ENCODE measurements at regions not wholly inside any gene's neighbourhood (a gene's known extent, or its start where the extent isn't known, plus 50 kb on each side); places are given as distances from the start of the nearest gene placed in this dataset.

GRCh38 chr2:12177455-12178288 lies 431.2 kb downstream of the LPIN1 start:
- H3K27me3 ChIP-seq (ENCODE audit: control insufficient read depth in 2 of 2, insufficient read depth in 2 of 2, low read length in 2 of 2), result no peaks in the 10 kb centered on the region
- POLR2A ChIA-PET, result no interaction called here
- H2AFZ ChIP-seq (ENCODE audit: low read depth, low read length), result no peak overlapping the region
- no peak overlapping the region for H3K9ac ChIP-seq (replicated peaks; ENCODE audit: extremely low read depth, insufficient read depth, low read length)
- H4K20me1 ChIP-seq (replicated peaks; ENCODE audit: control insufficient read depth, extremely low read depth, insufficient read depth, low read length), result no peaks in the 10 kb centered on the region
- H3K9me1 ChIP-seq (replicated peaks; ENCODE audit: control insufficient read depth, extremely low read depth, insufficient read depth, low read length), result no peaks in the 10 kb centered on the region
- peak; percentile 65 for FAIRE-seq
- H3K4me1 ChIP-seq (ENCODE audit: control insufficient read depth, extremely low read depth, insufficient read depth, low read length), result peaks cover 20% of the 10 kb centered on the region
- CTCF ChIA-PET, result interaction anchor here (1.3 to 1.7 kb wide), 2 partner anchors 348 to 829 kb away, joined by 3 to 9 read pairs; no protein-coding TSS in a partner anchor
- BruUV-seq (replicated peaks), result no TSS peak
- H3K4me3 ChIP-seq (replicated peaks in 1 of 3; ENCODE audit: insufficient read depth in 1 of 3, low read depth in 1 of 3, low read length in 3 of 3), result no peak overlapping the region
- H3K36me3 ChIP-seq (ENCODE audit: control insufficient read depth in 2 of 2, extremely low read depth in 1 of 2, insufficient read depth in 2 of 2, low read length in 2 of 2), result no peaks in the 10 kb centered on the region
- peak overlapping the region; percentile 12 for H3K27ac ChIP-seq (ENCODE audit: insufficient read depth, low read depth, low read length)
- no peaks in the 10 kb centered on the region for H3K9me3 ChIP-seq (replicated peaks; ENCODE audit: control insufficient read depth, insufficient read depth, low read length)
- H3K79me2 ChIP-seq (ENCODE audit: control insufficient read depth, insufficient read depth, low read length), result no peaks in the 10 kb centered on the region
- no peak for TF ChIP-seq JUN (IDR thresholded peaks at IDR 0.05; ENCODE audit: borderline replicate concordance, insufficient read depth, insufficient read length, low read depth)
- no peak for TF ChIP-seq GATA2 (IDR thresholded peaks at IDR 0.05; ENCODE audit: insufficient read depth, insufficient read length, low read depth, low read length)
- TF ChIP-seq POLR2AphosphoS5 (IDR thresholded peaks at IDR 0.05; ENCODE audit: insufficient read depth, low read depth, low read length), result no peak
- TF ChIP-seq CTCF (IDR thresholded peaks at IDR 0.05; ENCODE audit: extremely low read depth in 1 of 2, insufficient read depth in 1 of 2, low read depth in 1 of 2, low read length in 2 of 2), result no peak
- no peak for TF ChIP-seq MYC (IDR thresholded peaks at IDR 0.05; ENCODE audit: low read depth, low read length)
- no peak for TF ChIP-seq FOS (IDR thresholded peaks at IDR 0.05; ENCODE audit: borderline replicate concordance, insufficient read depth, low read length)
- no peak for TF ChIP-seq POLR2A (IDR thresholded peaks at IDR 0.05; ENCODE audit: low read depth, low read length)
- no peak for TF ChIP-seq MAX (IDR thresholded peaks at IDR 0.05; ENCODE audit: insufficient read depth, insufficient read length)
- no peak for TF ChIP-seq EZH2 (IDR thresholded peaks at IDR 0.05; ENCODE audit: borderline replicate concordance, low read depth, low read length, severe bottlenecking)
- dilution Hi-C loops (cut with MboI; ENCODE audit: extremely low pct_ligation_motif_present, low sequenced_read_pairs) (no loop called here), intact Hi-C loops (cut with micrococcal nuclease) (loop anchor here (1.0 to 10.0 kb wide), 3 partner anchors 22 to 777 kb away; no protein-coding TSS in a partner anchor)
- DNase-seq (ENCODE audit: low read depth, low spot score), result no peak
- peak overlapping the region; percentile 55 for H3K4me2 ChIP-seq (ENCODE audit: insufficient read depth, low read length)

Data from endothelial cell of umbilical vein (primary cell).